Aorta (tissue), 5 donors: ENCODE measurements at regions not wholly inside any gene's neighbourhood (a gene's known extent, or its start where the extent isn't known, plus 50 kb on each side); places are given as distances from the start of the nearest gene placed in this dataset.

Experiments
- ATAC-seq: fragments of 200-7000 bp; cut with Tn5 transposase; one replicate; pipeline ENCODE4 v1.9.1; 2022; ENCODE audit warnings: moderate library complexity; ENCODE audit not compliant: low FRiP score
- DNase-seq, 2 donors: peaks; one replicate each; pipeline ENCODE4 v3.0.0-alpha.2; 2020
- H3K27ac ChIP-seq, 2 donors: one replicate each; pipeline ENCODE4 v1.5.1; 2013; ENCODE audit warnings: low read length in 2 of 2, mild to moderate bottlenecking in 2 of 2, moderate library complexity in 2 of 2, control low read depth in 1 of 2, inconsistent platforms in 1 of 2, low read depth in 1 of 2
- H3K27me3 ChIP-seq, 2 donors: one replicate each; pipeline ENCODE4 v1.6.1; 2013; ENCODE audit warnings: control low read depth in 1 of 2, low read length in 1 of 2, mild to moderate bottlenecking in 1 of 2, moderate library complexity in 1 of 2; ENCODE audit not compliant: insufficient read depth in 2 of 2, control insufficient read depth in 1 of 2
- H3K36me3 ChIP-seq, 2 donors: one replicate each; pipeline ENCODE4 v1.6.1; 2013; ENCODE audit warnings: control low read depth in 1 of 2, low read length in 1 of 2, mild to moderate bottlenecking in 1 of 2; ENCODE audit not compliant: insufficient read depth in 2 of 2, control insufficient read depth in 1 of 2
- H3K4me1 ChIP-seq, 2 donors: one replicate each; pipeline ENCODE4 v1.6.1; 2013; ENCODE audit warnings: low read length in 2 of 2, control low read depth in 1 of 2, mild to moderate bottlenecking in 1 of 2, moderate library complexity in 1 of 2; ENCODE audit not compliant: insufficient read depth in 2 of 2, control insufficient read depth in 1 of 2
- H3K4me3 ChIP-seq, 2 donors: one replicate each; pipeline ENCODE4 v1.5.1; 2013; ENCODE audit warnings: low read length in 2 of 2, control low read depth in 1 of 2, mild to moderate bottlenecking in 1 of 2
- H3K9me3 ChIP-seq: one replicate; pipeline ENCODE4 v1.6.1; 2013; ENCODE audit warnings: mild to moderate bottlenecking, low read length; ENCODE audit not compliant: control insufficient read depth
- WGBS, 2 donors: extraction: QIAGEN DNeasy Blood & Tissue Kit; methylation state at CpG; one replicate each; pipeline ENCODE4 v1.1.7; 2013; 5-methylcytosine and 5-hydroxymethylcytosine counted together
- intact Hi-C, 2 donors: fragments of 100-400 bp; cut with DNase I; formaldehyde crosslinking; loops; one replicate each; pipeline versions ENCODE4 v1.14.2 to v1.15.0; 2022
- donor health status: healthy with polysubstance abuse.
- donor health status: Bipolar disorder and iron deficiency.
- donor health status: DM: no; HTN: no; CAD: no.
- donor health status: DM: no; HTN: no; CAD: no.
- donor health status: DM: yes; HTN: yes; CAD: no.

GRCh38 chr6:93932175-93932574 is 512.8 kb upstream of the EPHA7 start:
- Histone ChIP-seq H3K27ac (no peak overlapping the region), H3K9me3 (peaks cover 2% of the 10 kb centered on the region), H3K36me3 (no peaks in the 10 kb centered on the region), H3K27me3 (no peaks in the 10 kb centered on the region), H3K4me3 (no peak overlapping the region), H3K4me1 (no peaks in the 10 kb centered on the region)
- DNase-seq, result no peak
- ATAC-seq, result no peak
- intact Hi-C loops, result no loop called here
- WGBS, 2 donors, result 55 to 65% methylated on average over 2 of the region's 2 CpGs

GRCh38 chr6:93927731-93928130 is 508.4 kb upstream of the EPHA7 start:
- H3K27ac ChIP-seq, result no peak overlapping the region
- no peak overlapping the region for H3K4me3 ChIP-seq
- ATAC-seq, result no peak
- H3K9me3 ChIP-seq, result peaks cover 2% of the 10 kb centered on the region
- intact Hi-C loops, result no loop called here
- DNase-seq, result peak in 1 of 2 donors; percentile 61
- WGBS, 2 donors, result 91 to 95% methylated on average over 5 of the region's 5 CpGs
- H3K4me1 ChIP-seq, result no peaks in the 10 kb centered on the region
- no peaks in the 10 kb centered on the region for H3K27me3 ChIP-seq
- no peaks in the 10 kb centered on the region for H3K36me3 ChIP-seq

- DNase-seq, result no peak
- H3K36me3 ChIP-seq, result no peaks in the 10 kb centered on the region
- ATAC-seq, result no peak
- H3K4me3 ChIP-seq, result no peak overlapping the region
- intact Hi-C loops, result no loop called here
- no peaks in the 10 kb centered on the region for H3K9me3 ChIP-seq
- no peaks in the 10 kb centered on the region for H3K4me1 ChIP-seq
- no peaks in the 10 kb centered on the region for H3K27me3 ChIP-seq
- 95 to 97% methylated on average over 1 of the region's 1 CpG for WGBS, 2 donors
- H3K27ac ChIP-seq, result no peak overlapping the region
Measured at GRCh38 chr6:93919365-93919764, 500.0 kb upstream of the EPHA7 start.

DNA sequence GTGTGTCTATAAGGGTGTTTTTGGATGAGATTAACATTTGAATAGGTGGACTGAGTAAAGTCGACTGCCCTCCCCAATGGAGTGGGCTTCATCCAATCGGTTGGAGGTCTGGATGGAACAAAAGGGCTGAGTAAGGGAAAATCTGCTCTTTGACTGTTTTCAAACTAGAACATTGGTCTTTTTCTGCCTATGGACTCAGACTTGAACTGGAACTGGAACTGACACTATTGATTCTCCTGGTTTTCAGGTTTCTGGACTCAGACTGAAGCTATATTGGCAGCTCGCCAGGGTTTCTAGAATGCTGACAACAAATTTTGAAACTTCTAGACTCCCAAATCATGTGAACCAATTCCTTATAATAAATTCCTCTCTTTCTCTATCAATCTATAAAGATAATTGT is 498.9 kb upstream of the EPHA7 start:
- no peaks in the 10 kb centered on the region for H3K9me3 ChIP-seq
- H3K4me3 ChIP-seq, result no peak overlapping the region
- no peaks in the 10 kb centered on the region for H3K4me1 ChIP-seq
- no peaks in the 10 kb centered on the region for H3K36me3 ChIP-seq
- DNase-seq (no peak), ATAC-seq (no peak)
- WGBS, 2 donors, result 82 to 86% methylated on average over 3 of the region's 3 CpGs
- H3K27me3 ChIP-seq, result no peaks in the 10 kb centered on the region
- intact Hi-C loops, result no loop called here
- H3K27ac ChIP-seq, result no peak overlapping the region

GRCh38 chr6:93917216-93917615 is 497.9 kb upstream of the EPHA7 start:
- Histone ChIP-seq H3K27me3 (no peaks in the 10 kb centered on the region), H3K36me3 (no peaks in the 10 kb centered on the region), H3K4me3 (no peak overlapping the region), H3K9me3 (no peaks in the 10 kb centered on the region), H3K4me1 (no peaks in the 10 kb centered on the region), H3K27ac (no peak overlapping the region)
- no peak for ATAC-seq
- DNase-seq, result no peak
- WGBS, 2 donors, result 87 to 93% methylated on average over 1 of the region's 1 CpG
- intact Hi-C loops, result no loop called here

DNA sequence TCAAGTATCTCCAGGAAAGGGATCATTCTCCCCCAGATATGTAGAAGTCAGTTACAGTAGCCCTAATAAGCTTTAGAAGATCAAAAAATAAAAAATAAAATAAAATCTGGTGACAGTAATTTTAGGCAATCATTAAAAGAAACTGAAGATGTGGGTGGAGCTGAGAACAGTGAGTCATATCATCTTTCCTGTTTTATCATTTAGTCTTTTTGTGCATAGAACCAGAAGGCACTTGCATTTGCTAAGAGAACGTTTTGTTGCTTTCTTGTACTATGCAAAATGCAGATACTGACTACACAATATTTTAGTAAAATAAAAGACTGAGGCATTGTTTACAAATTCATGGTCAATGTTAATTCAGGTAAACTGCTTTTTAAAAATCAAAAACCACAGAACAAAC is 497.4 kb upstream of the EPHA7 start:
- no peak for DNase-seq
- H3K4me3 ChIP-seq, result no peak overlapping the region
- H3K27ac ChIP-seq, result no peak overlapping the region
- 70 to 85% methylated on average over 1 of the region's 1 CpG for WGBS, 2 donors
- H3K27me3 ChIP-seq, result no peaks in the 10 kb centered on the region
- intact Hi-C loops, result no loop called here
- ATAC-seq, result no peak
- H3K9me3 ChIP-seq, result no peaks in the 10 kb centered on the region
- no peaks in the 10 kb centered on the region for H3K4me1 ChIP-seq
- H3K36me3 ChIP-seq, result no peaks in the 10 kb centered on the region

GRCh38 chr6:93915961-93916360 is 496.6 kb upstream of the EPHA7 start:
- intact Hi-C loops, result no loop called here
- H3K4me1 ChIP-seq, result no peaks in the 10 kb centered on the region
- no peaks in the 10 kb centered on the region for H3K27me3 ChIP-seq
- H3K36me3 ChIP-seq, result no peaks in the 10 kb centered on the region
- no peak overlapping the region for H3K27ac ChIP-seq
- H3K9me3 ChIP-seq, result no peaks in the 10 kb centered on the region
- no peak for ATAC-seq
- H3K4me3 ChIP-seq, result no peak overlapping the region
- no peak for DNase-seq

- 94 to 99% methylated on average over 5 of the region's 5 CpGs for WGBS, 2 donors
Measured at GRCh38 chr6:93902517-93902916, 483.2 kb upstream of the EPHA7 start.

GRCh38 chr6:93900142-93900541 is 480.8 kb upstream of the EPHA7 start:
- Histone ChIP-seq H3K27ac (no peak overlapping the region), H3K27me3 (no peaks in the 10 kb centered on the region), H3K4me1 (no peaks in the 10 kb centered on the region), H3K9me3 (no peaks in the 10 kb centered on the region), H3K4me3 (no peak overlapping the region), H3K36me3 (no peaks in the 10 kb centered on the region)
- ATAC-seq (no peak), DNase-seq (no peak)
- intact Hi-C loops, result no loop called here

More at GRCh38 chr6:93902517-93902916, 483.2 kb upstream of the EPHA7 start:
- Histone ChIP-seq H3K27ac (no peak overlapping the region), H3K36me3 (no peaks in the 10 kb centered on the region), H3K4me3 (no peak overlapping the region), H3K27me3 (no peaks in the 10 kb centered on the region), H3K4me1 (no peaks in the 10 kb centered on the region), H3K9me3 (no peaks in the 10 kb centered on the region)
- no peak for ATAC-seq
- no peak for DNase-seq
- intact Hi-C loops, result no loop called here
